ENCODE measurements at regions not wholly inside any gene's neighbourhood (a gene's known extent, or its start where the extent isn't known, plus 50 kb on each side); places are given as distances from the start of the nearest gene placed in this dataset.

- no peak for DNase-seq (ENCODE audit: low read depth in 1 of 2, low spot score in 1 of 2)
- no peak for TF ChIP-seq JUND (IDR thresholded peaks at IDR 0.05; ENCODE audit: low read depth)
- in situ Hi-C loops (cut with HindIII; ENCODE audit: low pct_unique_long_range_greater_than_20kb, low sequenced_read_pairs) = no loop called here
These were observed 523.0 kb downstream of the TXNL1 start for GRCh38 chr18:56115071-56116015.

GRCh38 chr18:56112984-56113383, 525.0 kb upstream of the TCF4 start:
- in situ Hi-C loops (cut with HindIII; ENCODE audit: low pct_unique_long_range_greater_than_20kb, low sequenced_read_pairs) = no loop called here
- DNase-seq (ENCODE audit: low read depth in 1 of 2, low spot score in 1 of 2) = no peak
- TF ChIP-seq JUND (IDR thresholded peaks at IDR 0.05; ENCODE audit: low read depth) = no peak

GRCh38 chr18:56112013-56112749, 524.2 kb upstream of the TCF4 start:
- DNase-seq (ENCODE audit: low read depth in 1 of 2, low spot score in 1 of 2) = no peak
- TF ChIP-seq JUND (IDR thresholded peaks at IDR 0.05; ENCODE audit: low read depth) = no peak
- in situ Hi-C loops (cut with HindIII; ENCODE audit: low pct_unique_long_range_greater_than_20kb, low sequenced_read_pairs) = no loop called here

- in situ Hi-C loops (cut with HindIII; ENCODE audit: low pct_unique_long_range_greater_than_20kb, low sequenced_read_pairs) = no loop called here
- no peak for TF ChIP-seq JUND (IDR thresholded peaks at IDR 0.05; ENCODE audit: low read depth)
- no peak for DNase-seq (ENCODE audit: low read depth in 1 of 2, low spot score in 1 of 2)
These were observed 521.8 kb upstream of the TCF4 start for GRCh38 chr18:56109757-56110156.

DNA sequence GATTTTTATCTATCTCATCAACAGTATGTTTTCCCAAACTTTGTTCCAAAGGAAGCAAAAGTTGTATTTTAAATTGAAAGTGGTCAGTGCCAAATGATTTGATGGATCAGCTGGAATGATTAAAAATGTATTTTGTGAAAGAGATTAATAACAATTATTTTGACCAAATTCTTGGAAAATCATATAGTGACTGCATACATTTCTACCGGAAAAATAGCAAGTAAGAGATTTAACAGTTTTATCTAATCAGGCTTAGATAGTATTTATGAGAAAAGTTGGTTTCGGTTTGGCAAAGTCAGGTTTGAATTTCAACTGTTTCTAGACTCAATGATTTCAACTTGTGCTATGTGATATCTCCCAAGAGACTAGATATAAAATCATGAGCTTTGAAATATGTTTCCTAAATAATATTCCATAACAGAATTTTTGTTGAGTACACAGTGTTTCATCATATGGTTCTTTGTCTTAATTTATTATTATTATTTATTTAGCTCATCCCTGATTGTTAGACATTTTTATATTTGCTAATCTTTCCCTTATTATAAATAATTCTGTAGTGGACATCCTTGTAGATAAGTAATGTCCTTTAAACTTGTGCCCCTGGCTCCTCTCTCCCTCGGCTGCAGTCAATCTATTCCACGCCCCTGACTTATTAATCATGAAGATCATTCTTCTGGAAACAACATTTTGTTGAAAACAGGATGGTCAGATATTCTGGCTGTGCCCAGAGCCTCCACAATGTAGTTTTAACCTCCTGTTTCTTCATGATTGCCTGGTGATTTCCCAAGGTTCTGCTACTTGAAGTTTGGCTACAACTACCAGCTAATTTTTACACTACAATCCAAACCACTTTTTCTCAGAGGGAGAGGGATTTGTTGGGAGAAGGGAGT, 520.7 kb upstream of the TCF4 start:
- no peak for DNase-seq (ENCODE audit: low read depth in 1 of 2, low spot score in 1 of 2)
- no peak for TF ChIP-seq JUND (IDR thresholded peaks at IDR 0.05; ENCODE audit: low read depth)
- in situ Hi-C loops (cut with HindIII; ENCODE audit: low pct_unique_long_range_greater_than_20kb, low sequenced_read_pairs) = no loop called here

GRCh38 chr18:56107821-56108477, 520.0 kb upstream of the TCF4 start:
- DNase-seq (ENCODE audit: low read depth in 1 of 2, low spot score in 1 of 2) = no peak
- TF ChIP-seq JUND (IDR thresholded peaks at IDR 0.05; ENCODE audit: low read depth) = no peak
- in situ Hi-C loops (cut with HindIII; ENCODE audit: low pct_unique_long_range_greater_than_20kb, low sequenced_read_pairs) = no loop called here

DNA sequence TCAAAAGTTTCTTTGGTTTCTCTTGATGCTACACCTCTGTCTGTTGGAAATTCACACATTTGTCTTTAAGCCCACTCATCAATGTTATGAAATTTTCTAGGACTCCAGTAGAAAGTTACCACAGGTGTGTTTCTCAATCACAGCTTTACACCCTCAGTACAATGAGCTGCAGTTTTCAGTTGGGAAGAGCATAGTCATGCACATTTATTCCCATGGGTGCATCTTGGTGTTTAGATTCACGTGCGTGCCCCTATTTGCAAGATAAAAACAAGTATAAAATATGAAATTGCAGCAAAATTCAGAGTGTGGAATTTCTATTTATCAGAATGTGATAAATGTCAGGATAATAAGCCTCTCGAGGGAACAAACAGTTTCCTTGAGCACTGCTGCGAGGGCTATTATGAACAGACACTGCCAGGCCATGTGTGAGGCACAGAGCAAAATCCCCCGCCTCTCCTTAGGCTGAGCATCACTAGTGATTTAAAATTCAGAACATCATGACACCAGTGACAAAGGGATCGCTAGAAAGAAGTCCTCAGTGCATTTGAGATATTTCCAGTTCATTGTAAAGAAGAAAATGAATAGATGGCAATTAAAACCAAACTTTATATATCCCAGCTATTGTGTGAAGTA, 512.2 kb upstream of the TCF4 start:
- in situ Hi-C loops (cut with HindIII; ENCODE audit: low pct_unique_long_range_greater_than_20kb, low sequenced_read_pairs) = no loop called here

DNA sequence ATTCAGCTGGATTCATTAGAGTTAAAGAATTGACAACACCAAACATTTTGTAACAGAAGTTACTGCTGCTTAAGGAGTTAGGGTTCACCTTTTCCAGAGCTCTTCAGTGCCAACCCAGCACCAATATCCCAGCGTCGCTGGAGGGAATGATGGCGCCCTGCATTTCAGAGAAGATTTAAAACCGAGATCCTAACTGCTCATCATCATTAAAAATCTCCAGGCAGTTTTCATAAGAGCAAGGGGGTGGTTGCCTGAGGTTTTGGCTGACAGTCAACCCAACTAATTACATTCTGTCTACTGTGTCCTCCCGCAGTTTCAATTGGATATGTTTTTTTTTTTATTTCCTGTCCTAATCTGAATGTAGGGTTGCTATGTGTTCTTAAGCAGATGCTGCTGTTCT, 509.6 kb upstream of the TCF4 start:
- in situ Hi-C loops (cut with HindIII; ENCODE audit: low pct_unique_long_range_greater_than_20kb, low sequenced_read_pairs) = no loop called here
- no peak for DNase-seq (ENCODE audit: low read depth in 1 of 2, low spot score in 1 of 2)
- no peak for TF ChIP-seq JUND (IDR thresholded peaks at IDR 0.05; ENCODE audit: low read depth)

More for the DNA sequence above, 512.2 kb upstream of the TCF4 start:
- no peak for TF ChIP-seq JUND (IDR thresholded peaks at IDR 0.05; ENCODE audit: low read depth)
- no peak for DNase-seq (ENCODE audit: low read depth in 1 of 2, low spot score in 1 of 2)

- no peak for TF ChIP-seq JUND (IDR thresholded peaks at IDR 0.05; ENCODE audit: low read depth)
- DNase-seq (ENCODE audit: low read depth in 1 of 2, low spot score in 1 of 2) = no peak
- in situ Hi-C loops (cut with HindIII; ENCODE audit: low pct_unique_long_range_greater_than_20kb, low sequenced_read_pairs) = no loop called here
These were observed 508.9 kb upstream of the TCF4 start for GRCh38 chr18:56096861-56097260.

GRCh38 chr18:56089612-56090258, 501.7 kb upstream of the TCF4 start:
- in situ Hi-C loops (cut with HindIII; ENCODE audit: low pct_unique_long_range_greater_than_20kb, low sequenced_read_pairs) = no loop called here
- no peak for TF ChIP-seq JUND (IDR thresholded peaks at IDR 0.05; ENCODE audit: low read depth)

DNA sequence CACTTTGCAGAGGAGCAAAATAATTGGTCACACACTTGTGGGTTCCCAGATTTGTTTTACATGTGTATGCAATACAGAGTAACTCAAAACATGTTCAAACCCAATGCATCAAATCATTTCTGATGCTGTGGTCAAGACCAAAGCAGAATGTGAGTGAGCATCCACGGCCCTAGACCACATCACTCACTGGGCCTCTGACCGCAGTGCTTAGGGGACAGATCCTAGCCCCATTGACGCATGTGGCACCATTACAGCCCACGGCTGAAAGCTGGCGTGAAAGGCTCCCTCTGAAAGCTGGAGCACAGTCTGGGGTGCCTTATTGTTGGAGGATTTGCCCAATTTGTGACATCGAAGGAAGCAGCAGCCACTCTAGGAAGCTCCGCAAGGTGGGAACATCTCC, 498.8 kb upstream of the TCF4 start:
- no peak for DNase-seq (ENCODE audit: low read depth in 1 of 2, low spot score in 1 of 2)
- in situ Hi-C loops (cut with HindIII; ENCODE audit: low pct_unique_long_range_greater_than_20kb, low sequenced_read_pairs) = no loop called here
- no peak for TF ChIP-seq JUND (IDR thresholded peaks at IDR 0.05; ENCODE audit: low read depth)

More at GRCh38 chr18:56089612-56090258, 501.7 kb upstream of the TCF4 start:
- no peak for DNase-seq (ENCODE audit: low read depth in 1 of 2, low spot score in 1 of 2)
